ENCODE measurements at regions not wholly inside any gene's neighbourhood (a gene's known extent, or its start where the extent isn't known, plus 50 kb on each side); places are given as distances from the start of the nearest gene placed in this dataset.
A peak's percentile ranks its signal among the peaks of the same experiment; 100 is the strongest.

DNA sequence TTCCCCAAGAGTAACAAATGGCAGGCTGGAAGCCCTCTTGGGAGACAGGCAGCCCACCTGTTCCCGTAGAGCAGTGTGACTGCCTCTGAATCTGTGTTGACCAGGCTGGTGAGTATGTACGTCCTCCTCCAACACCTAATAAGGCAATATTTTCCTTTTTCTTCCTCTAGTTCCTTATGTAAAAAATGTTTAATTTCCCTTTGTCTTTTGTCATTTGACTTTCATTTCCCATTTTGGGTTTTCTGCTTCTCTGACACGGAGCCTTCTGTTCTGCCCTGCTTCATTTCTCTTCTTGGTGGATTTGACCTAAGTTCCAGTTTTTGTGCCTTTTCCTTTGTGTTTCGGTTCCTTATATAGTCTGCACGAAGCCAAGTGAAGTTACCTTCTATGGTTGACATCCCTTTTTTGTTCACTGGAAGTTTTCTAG, 65.8 kb upstream of the ATF3 start:
- DNase-seq (ENCODE audit: low read depth in 2 of 2): no peak
- no peak for TF ChIP-seq EZH2 (IDR thresholded peaks at IDR 0.05; ENCODE audit: low read length, missing control alignments)
- TF ChIP-seq, protein P1, sequence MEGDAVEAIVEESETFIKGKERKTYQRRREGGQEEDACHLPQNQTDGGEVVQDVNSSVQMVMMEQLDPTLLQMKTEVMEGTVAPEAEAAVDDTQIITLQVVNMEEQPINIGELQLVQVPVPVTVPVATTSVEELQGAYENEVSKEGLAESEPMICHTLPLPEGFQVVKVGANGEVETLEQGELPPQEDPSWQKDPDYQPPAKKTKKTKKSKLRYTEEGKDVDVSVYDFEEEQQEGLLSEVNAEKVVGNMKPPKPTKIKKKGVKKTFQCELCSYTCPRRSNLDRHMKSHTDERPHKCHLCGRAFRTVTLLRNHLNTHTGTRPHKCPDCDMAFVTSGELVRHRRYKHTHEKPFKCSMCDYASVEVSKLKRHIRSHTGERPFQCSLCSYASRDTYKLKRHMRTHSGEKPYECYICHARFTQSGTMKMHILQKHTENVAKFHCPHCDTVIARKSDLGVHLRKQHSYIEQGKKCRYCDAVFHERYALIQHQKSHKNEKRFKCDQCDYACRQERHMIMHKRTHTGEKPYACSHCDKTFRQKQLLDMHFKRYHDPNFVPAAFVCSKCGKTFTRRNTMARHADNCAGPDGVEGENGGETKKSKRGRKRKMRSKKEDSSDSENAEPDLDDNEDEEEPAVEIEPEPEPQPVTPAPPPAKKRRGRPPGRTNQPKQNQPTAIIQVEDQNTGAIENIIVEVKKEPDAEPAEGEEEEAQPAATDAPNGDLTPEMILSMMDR (conservative IDR thresholded peaks at IDR 0.05 in 1 of 2, IDR thresholded peaks at IDR 0.05 in 1 of 2; ENCODE audit: low read depth in 1 of 2, low read length in 2 of 2): no peak
- Histone ChIP-seq H3K27me3 (ENCODE audit: control insufficient read depth, insufficient read depth, low read length) (peaks cover 3% of the 10 kb centered on the region), H3K36me3 (ENCODE audit: control insufficient read depth, insufficient read depth, low read length) (no peaks in the 10 kb centered on the region), H3K27ac (ENCODE audit: insufficient read depth, low read length) (no peak overlapping the region), H3K4me1 (ENCODE audit: control insufficient read depth, extremely low read depth, insufficient read depth, low read length) (no peaks in the 10 kb centered on the region), H3K9ac (ENCODE audit: insufficient read depth, low read length) (no peak overlapping the region), H3K4me3 (replicated peaks in 1 of 4; ENCODE audit: control extremely low read depth in 1 of 4, insufficient read depth in 1 of 4, low read depth in 3 of 4, low read length in 4 of 4) (no peak overlapping the region), H3K9me3 (ENCODE audit: control insufficient read depth, insufficient read depth, low read depth, low read length) (no peaks in the 10 kb centered on the region), H2AFZ (ENCODE audit: low read length) (no peak overlapping the region), H3K79me2 (ENCODE audit: control insufficient read depth, insufficient read depth, low read length) (no peaks in the 10 kb centered on the region), H4K20me1 (ENCODE audit: control insufficient read depth, extremely low read depth, insufficient read depth, low read length) (no peaks in the 10 kb centered on the region), H3K4me2 (ENCODE audit: extremely low read depth, insufficient read depth, low read length) (no peak overlapping the region)

DNA sequence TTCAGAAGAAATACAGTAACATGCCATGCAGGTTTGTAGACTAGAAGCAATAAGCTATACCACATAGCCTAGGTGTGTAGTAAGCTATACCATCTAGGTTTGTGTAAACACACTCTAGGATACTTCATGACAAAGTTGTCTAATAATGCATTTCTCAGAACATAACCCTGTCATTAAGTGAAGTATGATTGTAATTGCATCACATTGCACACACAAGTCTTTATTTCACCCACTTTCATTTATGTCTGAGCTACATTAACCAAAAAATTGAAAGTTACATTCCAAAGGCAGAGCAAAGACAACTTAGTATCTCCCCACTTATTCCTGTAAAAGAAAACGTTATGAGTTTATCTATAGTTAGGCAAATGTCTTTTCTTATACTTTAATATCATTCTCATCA, 64.5 kb upstream of the ATF3 start:
- H3K27me3 ChIP-seq (ENCODE audit: control insufficient read depth, insufficient read depth, low read length): peaks cover 3% of the 10 kb centered on the region
- H3K9ac ChIP-seq (ENCODE audit: insufficient read depth, low read length): no peak overlapping the region
- H3K36me3 ChIP-seq (ENCODE audit: control insufficient read depth, insufficient read depth, low read length): no peaks in the 10 kb centered on the region
- H3K4me2 ChIP-seq (ENCODE audit: extremely low read depth, insufficient read depth, low read length): no peak overlapping the region
- no peak overlapping the region for H3K4me3 ChIP-seq (replicated peaks in 1 of 4; ENCODE audit: control extremely low read depth in 1 of 4, insufficient read depth in 1 of 4, low read depth in 3 of 4, low read length in 4 of 4)
- H3K27ac ChIP-seq (ENCODE audit: insufficient read depth, low read length): no peak overlapping the region
- no peak for DNase-seq (ENCODE audit: low read depth in 2 of 2)
- H4K20me1 ChIP-seq (ENCODE audit: control insufficient read depth, extremely low read depth, insufficient read depth, low read length): no peaks in the 10 kb centered on the region
- no peaks in the 10 kb centered on the region for H3K4me1 ChIP-seq (ENCODE audit: control insufficient read depth, extremely low read depth, insufficient read depth, low read length)
- no peak for TF ChIP-seq EZH2 (IDR thresholded peaks at IDR 0.05; ENCODE audit: low read length, missing control alignments)
- TF ChIP-seq, protein P1 (conservative IDR thresholded peaks at IDR 0.05 in 1 of 2, IDR thresholded peaks at IDR 0.05 in 1 of 2; ENCODE audit: low read depth in 1 of 2, low read length in 2 of 2): no peak
- H3K79me2 ChIP-seq (ENCODE audit: control insufficient read depth, insufficient read depth, low read length): no peaks in the 10 kb centered on the region
- H2AFZ ChIP-seq (ENCODE audit: low read length): no peak overlapping the region
- H3K9me3 ChIP-seq (ENCODE audit: control insufficient read depth, insufficient read depth, low read depth, low read length): no peaks in the 10 kb centered on the region

DNA sequence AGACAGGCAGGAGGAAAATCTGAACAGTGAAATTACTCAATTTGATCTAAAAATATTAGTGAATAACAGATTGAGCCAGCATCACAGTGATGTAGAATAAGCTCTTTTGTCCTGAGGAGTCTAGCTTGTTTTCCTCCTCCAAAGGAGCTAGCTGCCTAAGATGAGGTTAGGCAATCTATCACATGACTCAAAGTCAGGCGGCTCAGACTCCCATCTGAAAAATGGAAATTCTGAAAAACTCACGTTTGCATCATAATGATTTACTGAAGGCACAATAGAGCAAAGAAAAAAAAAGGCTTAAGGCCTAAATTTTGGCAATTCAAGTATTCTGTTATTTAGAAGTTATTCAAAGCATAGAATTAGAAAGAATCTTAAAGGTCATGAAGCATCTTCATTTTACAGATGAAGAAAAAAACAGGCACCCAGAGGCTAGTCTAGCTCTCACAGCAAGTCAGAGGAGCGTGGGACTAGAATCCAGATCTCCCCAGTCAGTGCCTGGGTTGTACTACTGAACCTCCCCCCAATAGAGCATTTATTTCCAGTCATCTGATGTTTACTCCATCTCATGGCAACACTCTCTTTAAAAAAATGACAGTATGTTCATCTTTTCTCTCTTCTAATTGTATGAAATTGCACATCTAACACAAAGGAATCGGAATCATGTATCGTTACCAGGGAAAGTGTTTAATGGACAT, 62.5 kb upstream of the ATF3 start:
- Histone ChIP-seq H3K4me3 (replicated peaks in 1 of 4; ENCODE audit: control extremely low read depth in 1 of 4, insufficient read depth in 1 of 4, low read depth in 3 of 4, low read length in 4 of 4) (no peak overlapping the region), H3K9ac (ENCODE audit: insufficient read depth, low read length) (no peak overlapping the region), H3K9me3 (ENCODE audit: control insufficient read depth, insufficient read depth, low read depth, low read length) (no peaks in the 10 kb centered on the region), H2AFZ (ENCODE audit: low read length) (no peak overlapping the region), H3K79me2 (ENCODE audit: control insufficient read depth, insufficient read depth, low read length) (no peaks in the 10 kb centered on the region), H3K4me2 (ENCODE audit: extremely low read depth, insufficient read depth, low read length) (no peak overlapping the region), H3K27me3 (ENCODE audit: control insufficient read depth, insufficient read depth, low read length) (peaks cover 3% of the 10 kb centered on the region), H4K20me1 (ENCODE audit: control insufficient read depth, extremely low read depth, insufficient read depth, low read length) (no peaks in the 10 kb centered on the region), H3K36me3 (ENCODE audit: control insufficient read depth, insufficient read depth, low read length) (no peaks in the 10 kb centered on the region), H3K27ac (ENCODE audit: insufficient read depth, low read length) (no peak overlapping the region), H3K4me1 (ENCODE audit: control insufficient read depth, extremely low read depth, insufficient read depth, low read length) (no peaks in the 10 kb centered on the region)
- TF ChIP-seq EZH2 (IDR thresholded peaks at IDR 0.05; ENCODE audit: low read length, missing control alignments): no peak
- TF ChIP-seq, protein P1 (conservative IDR thresholded peaks at IDR 0.05 in 1 of 2, IDR thresholded peaks at IDR 0.05 in 1 of 2; ENCODE audit: low read depth in 1 of 2, low read length in 2 of 2): no peak
- peak; percentile 13 to 85 for DNase-seq (ENCODE audit: low read depth in 2 of 2)

Measured in fibroblast of lung (primary cell).